ENCODE measurements at regions not wholly inside any gene's neighbourhood (a gene's known extent, or its start where the extent isn't known, plus 50 kb on each side); places are given as distances from the start of the nearest gene placed in this dataset.
"Not testable (repeated sequence)": the region's sequence is repeated elsewhere in the genome, so short reads cannot be mapped to it uniquely, and the experiment has no call there.

- peak in 2 of 3 experiments; percentile 51 to 72 for DNase-seq
Measured at GRCh38 chr12:124131659-124132058, 158.6 kb downstream of the ZNF664 start.

GRCh38 chr12:124132530-124132929 lies 159.5 kb downstream of the ZNF664 start:
- DNase-seq, result no peak

- no peak for DNase-seq
Measured at GRCh38 chr12:124136796-124137195, 158.1 kb upstream of the RFLNA start.

GRCh38 chr12:124140944-124141486 lies 153.9 kb upstream of the RFLNA start:
- no peak for DNase-seq

- DNase-seq, result not testable (repeated sequence)
Measured at GRCh38 chr12:124141611-124142010, 153.3 kb upstream of the RFLNA start.

GRCh38 chr12:124142395-124143035 lies 152.4 kb upstream of the RFLNA start:
- DNase-seq, result no peak

GRCh38 chr12:124143726-124144125 lies 151.2 kb upstream of the RFLNA start:
- no peak for DNase-seq

- no peak for DNase-seq
Measured at GRCh38 chr12:124144531-124145194, 150.2 kb upstream of the RFLNA start.

GRCh38 chr12:124147027-124147426 lies 147.9 kb upstream of the RFLNA start:
- no peak for DNase-seq

GRCh38 chr12:124147575-124147974 lies 147.3 kb upstream of the RFLNA start:
- peak in 1 of 3 experiments; percentile 87 for DNase-seq

GRCh38 chr12:124148481-124149273 lies 146.2 kb upstream of the RFLNA start:
- peak in 1 of 3 experiments; percentile 47 for DNase-seq

GRCh38 chr12:124149287-124149686 lies 145.6 kb upstream of the RFLNA start:
- DNase-seq, result no peak

GRCh38 chr12:124150168-124150567 lies 144.7 kb upstream of the RFLNA start:
- peak in 1 of 3 experiments; percentile 60 for DNase-seq

- no peak for DNase-seq
Measured at GRCh38 chr12:124151583-124151982, 143.3 kb upstream of the RFLNA start.

GRCh38 chr12:124152731-124153130 lies 142.2 kb upstream of the RFLNA start:
- DNase-seq, result no peak

- no peak for DNase-seq
Measured at GRCh38 chr12:124153392-124153791, 141.5 kb upstream of the RFLNA start.

GRCh38 chr12:124157406-124157805 lies 137.5 kb upstream of the RFLNA start:
- DNase-seq, result no peak

- peak in 1 of 3 experiments; percentile 44 for DNase-seq
Measured at GRCh38 chr12:124159655-124160054, 135.2 kb upstream of the RFLNA start.

GRCh38 chr12:124160097-124160756 lies 134.7 kb upstream of the RFLNA start:
- no peak for DNase-seq

- DNase-seq, result not testable (repeated sequence)
Measured at GRCh38 chr12:124161402-124161801, 133.5 kb upstream of the RFLNA start.

GRCh38 chr12:124162151-124163110 lies 132.5 kb upstream of the RFLNA start:
- peak in 1 of 3 experiments; percentile 43 for DNase-seq

- no peak for DNase-seq
Measured at GRCh38 chr12:124165695-124166094, 129.2 kb upstream of the RFLNA start.
